Thymus (tissue), 11 donors: ENCODE measurements at regions not wholly inside any gene's neighbourhood (a gene's known extent, or its start where the extent isn't known, plus 50 kb on each side); places are given as distances from the start of the nearest gene placed in this dataset.

Experiments used
- DNase-seq, 9 donors: peaks; one replicate each; pipeline ENCODE4 v3.0.0-alpha.2; 2013; ENCODE audit warnings: low spot score in 9 of 9, low read depth in 6 of 9, missing footprints in 1 of 9
- H3K27ac ChIP-seq, 2 donors: one replicate each; pipeline ENCODE4 v1.5.1; 2013; ENCODE audit warnings: control low read depth in 1 of 2, low read depth in 1 of 2, low read length in 1 of 2, mild to moderate bottlenecking in 1 of 2, moderate library complexity in 1 of 2
- H3K27me3 ChIP-seq, 2 donors: one replicate each; pipeline ENCODE4 v1.5.1; 2013; ENCODE audit warnings: low read length in 1 of 2; ENCODE audit not compliant: control insufficient read depth in 2 of 2, insufficient read depth in 1 of 2
- H3K36me3 ChIP-seq, 2 donors: one replicate each; pipeline ENCODE4 v1.5.1; 2013; ENCODE audit warnings: low read length in 1 of 2, mild to moderate bottlenecking in 1 of 2, moderate library complexity in 1 of 2; ENCODE audit not compliant: control insufficient read depth in 2 of 2, insufficient read depth in 2 of 2
- H3K4me1 ChIP-seq, 2 donors: one replicate each; pipeline ENCODE4 v1.5.1; 2013; ENCODE audit warnings: low read length in 2 of 2; ENCODE audit not compliant: control insufficient read depth in 2 of 2, insufficient read depth in 2 of 2
- H3K4me3 ChIP-seq, 2 donors: one replicate each; pipeline ENCODE4 v1.5.1; 2013; ENCODE audit warnings: low read length in 2 of 2, control low read depth in 1 of 2, mild to moderate bottlenecking in 1 of 2
- H3K9me3 ChIP-seq, 2 donors: one replicate each; pipeline ENCODE4 v1.5.1; 2013; ENCODE audit warnings: low read length in 1 of 2, mild to moderate bottlenecking in 1 of 2; ENCODE audit not compliant: control insufficient read depth in 2 of 2, insufficient read depth in 1 of 2
- WGBS: extraction: QIAGEN DNeasy Blood & Tissue Kit; methylation state at CpG from one replicate; pipeline ENCODE4 v1.1.7; 2013; 5-methylcytosine and 5-hydroxymethylcytosine counted together
- donor health status: healthy.

DNA sequence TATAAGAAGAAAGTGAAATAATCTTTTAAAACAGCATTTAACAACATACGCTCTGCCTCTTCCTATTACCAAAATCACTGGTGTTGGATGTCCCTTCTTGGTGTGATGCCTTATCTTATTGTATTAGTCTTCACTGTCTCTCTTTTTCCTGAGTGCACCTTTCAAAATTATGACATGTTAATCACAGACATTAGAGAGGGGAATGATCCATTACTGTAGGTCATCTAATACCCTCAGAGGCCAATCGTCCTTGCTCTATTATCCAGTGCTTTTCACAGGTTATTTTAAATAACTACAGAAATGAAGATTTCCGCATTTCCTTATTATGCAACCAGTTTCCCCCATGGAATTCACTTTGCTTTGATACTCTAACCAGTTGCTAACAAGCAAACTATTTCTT, 1292.7 kb downstream of the MAT2B start:
- 95% methylated on average over 3 of the region's 3 CpGs for WGBS
- Histone ChIP-seq H3K9me3 (peaks cover 1 to 13% of the 10 kb centered on the region in 2 donors), H3K4me3 (no peak overlapping the region), H3K27ac (no peak overlapping the region), H3K4me1 (no peaks in the 10 kb centered on the region), H3K27me3 (no peaks in the 10 kb centered on the region), H3K36me3 (no peaks in the 10 kb centered on the region)
- DNase-seq = no peak

DNA sequence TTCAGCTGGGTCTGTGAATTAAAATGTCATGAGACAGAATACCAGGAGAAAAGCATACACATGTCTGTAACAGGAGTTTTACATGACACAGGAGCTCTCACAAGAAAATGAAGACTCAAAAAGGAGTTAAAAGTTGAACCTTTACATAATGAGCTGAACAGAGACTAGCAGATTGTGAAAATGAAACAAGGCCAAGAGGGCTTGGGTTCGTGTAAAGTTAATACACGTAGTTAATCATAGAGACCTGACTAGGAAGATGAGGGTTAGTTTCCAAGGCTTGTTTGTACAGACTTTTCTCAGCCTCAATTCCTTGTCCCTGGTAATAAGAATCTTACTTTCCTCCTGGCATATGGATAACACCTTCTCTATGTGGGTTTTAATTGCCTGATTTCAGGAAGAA, 1294.0 kb downstream of the MAT2B start:
- H3K4me3 ChIP-seq = no peak overlapping the region
- no peaks in the 10 kb centered on the region for H3K36me3 ChIP-seq
- DNase-seq = no peak
- peaks cover 1 to 13% of the 10 kb centered on the region in 2 donors for H3K9me3 ChIP-seq
- no peaks in the 10 kb centered on the region for H3K27me3 ChIP-seq
- WGBS = 89% methylated on average over 2 of the region's 2 CpGs
- H3K4me1 ChIP-seq = no peaks in the 10 kb centered on the region
- H3K27ac ChIP-seq = no peak overlapping the region

DNA sequence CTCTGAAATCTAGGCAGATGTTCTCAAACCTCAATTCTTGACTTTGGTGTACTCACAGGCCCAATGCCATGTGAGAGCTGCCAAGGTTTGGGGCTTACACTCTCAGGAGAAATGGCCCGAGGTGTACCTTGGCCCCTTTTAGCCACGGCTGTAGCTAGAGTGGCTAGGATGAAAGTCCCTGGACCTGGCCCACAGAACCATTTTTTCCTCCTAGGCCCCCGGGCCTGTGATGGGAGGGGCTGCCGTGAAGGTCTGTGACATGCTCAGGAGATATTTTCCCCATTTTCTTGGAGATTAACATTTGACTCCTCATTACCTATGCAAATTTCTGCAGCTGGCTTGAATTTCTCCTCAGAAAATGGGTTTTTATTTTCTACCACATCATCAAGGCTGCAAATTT, 1296.5 kb downstream of the MAT2B start:
- Histone ChIP-seq H3K9me3 (peaks cover 1 to 13% of the 10 kb centered on the region in 2 donors), H3K36me3 (no peaks in the 10 kb centered on the region), H3K4me3 (no peak overlapping the region), H3K27ac (no peak overlapping the region), H3K27me3 (no peaks in the 10 kb centered on the region), H3K4me1 (no peaks in the 10 kb centered on the region)
- no peak for DNase-seq
- 91% methylated on average over 4 of the region's 4 CpGs for WGBS

DNA sequence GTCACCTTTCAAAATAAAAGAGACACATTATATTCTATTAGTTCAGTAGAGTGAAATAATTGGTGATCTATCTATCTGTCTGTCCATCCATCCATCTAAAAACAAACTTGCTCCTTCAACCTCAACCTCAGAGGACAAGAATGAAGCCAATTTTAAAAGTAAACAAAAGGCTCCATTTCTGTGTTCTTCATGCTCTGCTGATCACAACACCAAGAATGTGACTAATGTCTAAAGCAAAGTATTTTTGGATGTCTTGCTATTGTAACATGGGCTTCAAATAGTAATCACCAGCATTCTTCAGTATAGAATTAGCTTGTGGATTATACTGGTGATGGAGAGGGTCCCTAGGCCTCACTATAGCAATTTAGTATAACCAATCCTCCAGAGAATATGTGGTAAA, 1304.4 kb downstream of the MAT2B start:
- Histone ChIP-seq H3K27me3 (no peaks in the 10 kb centered on the region), H3K4me3 (no peak overlapping the region), H3K36me3 (no peaks in the 10 kb centered on the region), H3K9me3 (no peaks in the 10 kb centered on the region), H3K27ac (no peak overlapping the region), H3K4me1 (no peaks in the 10 kb centered on the region)
- DNase-seq = no peak

DNA sequence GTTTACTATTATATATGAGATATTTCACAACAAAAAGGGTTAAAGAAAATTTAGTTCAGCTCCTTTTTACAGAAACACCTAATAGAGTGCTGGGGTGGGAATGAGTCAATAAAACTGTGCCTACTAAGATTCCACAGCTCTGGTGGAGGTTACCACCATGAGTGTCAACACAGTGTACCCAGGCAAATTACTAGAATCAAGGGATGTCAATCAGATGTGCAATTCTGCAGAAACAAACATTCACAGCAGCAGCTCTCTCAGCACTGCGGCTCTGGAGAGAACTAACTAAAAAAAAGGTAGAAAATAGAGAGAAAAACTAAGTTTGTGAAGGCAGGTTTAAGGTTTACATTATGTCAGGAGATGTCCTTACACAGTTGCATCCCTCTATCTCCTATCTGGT, 1313.0 kb downstream of the MAT2B start:
- Histone ChIP-seq H3K27me3 (no peaks in the 10 kb centered on the region), H3K27ac (no peak overlapping the region), H3K9me3 (no peaks in the 10 kb centered on the region), H3K36me3 (no peaks in the 10 kb centered on the region), H3K4me1 (no peaks in the 10 kb centered on the region), H3K4me3 (no peak overlapping the region)
- 86% methylated on average over 1 of the region's 1 CpG for WGBS
- no peak for DNase-seq

DNA sequence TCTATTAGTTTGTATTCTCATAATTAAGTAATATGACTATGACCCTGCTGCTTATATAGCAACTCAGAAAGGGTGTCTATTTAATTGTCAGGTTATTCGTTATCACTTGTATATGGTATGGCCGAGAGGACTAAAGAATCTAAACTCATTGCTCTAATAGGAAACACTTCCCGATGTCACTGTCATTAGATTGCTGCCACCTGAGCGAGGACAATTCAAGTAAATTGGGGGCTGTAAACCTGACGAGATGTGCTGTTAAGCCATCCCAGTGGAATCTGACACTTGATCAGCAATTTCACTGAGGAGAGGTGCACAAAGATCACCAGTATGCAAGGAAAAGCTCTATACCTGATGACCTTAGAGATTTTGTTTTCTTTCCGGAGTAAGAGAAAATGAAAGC, 1319.3 kb downstream of the MAT2B start:
- no peak for DNase-seq
- Histone ChIP-seq H3K4me3 (no peak overlapping the region), H3K4me1 (no peaks in the 10 kb centered on the region), H3K36me3 (no peaks in the 10 kb centered on the region), H3K27me3 (no peaks in the 10 kb centered on the region), H3K9me3 (no peaks in the 10 kb centered on the region), H3K27ac (no peak overlapping the region)
- 88% methylated on average over 6 of the region's 6 CpGs for WGBS

DNA sequence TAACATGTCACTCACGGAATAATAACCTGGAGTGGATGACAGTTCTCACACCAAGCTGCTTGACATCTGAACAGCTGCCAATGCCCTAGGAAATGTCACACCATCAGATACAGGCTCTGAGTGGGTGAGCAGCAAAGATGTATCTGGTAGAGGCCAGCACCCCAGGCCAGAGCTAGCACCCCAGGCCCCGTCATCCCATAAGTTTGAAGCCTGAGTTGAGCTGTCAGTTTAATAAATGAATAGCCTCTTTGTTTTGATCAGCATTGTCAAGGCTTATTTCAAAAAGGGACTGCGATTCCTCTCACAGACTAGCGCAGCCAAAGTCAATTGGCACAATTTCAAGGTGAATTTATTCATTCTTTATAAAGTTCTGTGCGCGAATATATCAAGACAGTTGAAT, 1327.1 kb downstream of the MAT2B start:
- no peak overlapping the region for H3K27ac ChIP-seq
- 94% methylated on average over 6 of the region's 6 CpGs for WGBS
- no peak for DNase-seq
- no peaks in the 10 kb centered on the region for H3K36me3 ChIP-seq
- H3K4me3 ChIP-seq = no peak overlapping the region
- no peaks in the 10 kb centered on the region for H3K27me3 ChIP-seq
- H3K9me3 ChIP-seq = no peaks in the 10 kb centered on the region
- no peaks in the 10 kb centered on the region for H3K4me1 ChIP-seq

DNA sequence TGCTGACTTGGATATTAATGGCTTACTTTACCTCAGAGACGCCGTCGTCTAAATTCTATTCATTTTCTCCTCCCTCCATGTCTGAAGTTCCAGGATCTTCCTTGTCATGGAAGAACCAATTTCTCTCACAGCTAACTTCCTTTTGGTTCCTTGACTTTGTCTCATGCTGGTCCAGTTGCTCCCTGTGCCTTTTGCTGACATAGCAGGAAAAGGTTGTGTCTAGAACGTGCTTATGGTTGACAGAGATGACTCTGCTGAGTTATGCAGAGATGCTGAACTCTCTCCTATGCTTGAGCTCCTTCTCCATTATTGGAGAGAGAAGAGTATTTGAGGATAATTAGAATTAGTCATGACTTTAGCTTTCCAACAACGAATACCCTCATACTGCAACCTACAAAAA, 1338.9 kb downstream of the MAT2B start:
- no peak for DNase-seq
- Histone ChIP-seq H3K27ac (no peak overlapping the region), H3K27me3 (no peaks in the 10 kb centered on the region), H3K4me1 (no peaks in the 10 kb centered on the region), H3K9me3 (no peaks in the 10 kb centered on the region), H3K36me3 (no peaks in the 10 kb centered on the region), H3K4me3 (no peak overlapping the region)
- 93% methylated on average over 5 of the region's 5 CpGs for WGBS

DNA sequence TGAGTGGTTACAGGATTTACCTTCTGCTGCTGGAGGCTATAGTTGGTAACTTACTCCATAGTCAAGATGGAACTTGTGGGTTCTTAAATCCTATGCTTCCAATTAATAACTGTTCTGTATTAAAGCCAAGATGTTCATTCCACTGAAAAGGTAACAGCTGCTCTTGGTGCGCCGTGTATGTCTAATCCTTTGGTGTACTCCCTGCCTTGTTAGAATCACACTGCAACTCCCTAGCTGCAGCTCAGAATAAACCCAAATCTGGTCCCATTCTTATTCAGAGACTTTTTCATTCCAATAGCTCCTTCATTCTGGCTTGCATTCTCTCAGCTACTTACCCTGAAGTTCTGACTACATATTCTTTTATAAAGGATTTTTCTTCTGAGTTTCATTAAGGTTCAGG, 1355.5 kb downstream of the MAT2B start:
- DNase-seq = no peak
- no peaks in the 10 kb centered on the region for H3K36me3 ChIP-seq
- H3K27me3 ChIP-seq = no peaks in the 10 kb centered on the region
- H3K27ac ChIP-seq = no peak overlapping the region
- H3K4me3 ChIP-seq = no peak overlapping the region
- no peaks in the 10 kb centered on the region for H3K9me3 ChIP-seq
- WGBS = 98% methylated on average over 2 of the region's 2 CpGs
- H3K4me1 ChIP-seq = no peaks in the 10 kb centered on the region

DNA sequence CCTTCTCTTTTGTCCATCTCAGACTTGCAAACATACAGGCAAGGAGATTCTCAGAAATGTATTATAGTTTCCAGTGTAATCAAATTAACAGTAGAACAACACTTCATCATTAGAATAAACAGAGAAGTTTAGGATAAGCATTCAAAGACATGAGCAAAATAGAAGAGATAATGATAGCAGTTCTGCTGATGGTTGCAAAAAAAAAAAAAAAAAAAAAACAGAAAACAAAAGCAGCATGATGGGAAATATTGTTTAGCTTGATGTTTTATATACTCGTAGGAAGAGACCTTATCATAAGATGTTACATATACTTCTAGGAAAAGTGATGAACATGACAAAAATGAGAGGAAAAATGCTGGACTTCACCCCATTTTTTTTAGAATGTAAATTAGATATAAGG, 1356.2 kb downstream of the MAT2B start:
- no peaks in the 10 kb centered on the region for H3K9me3 ChIP-seq
- H3K27me3 ChIP-seq = no peaks in the 10 kb centered on the region
- H3K4me3 ChIP-seq = no peak overlapping the region
- no peaks in the 10 kb centered on the region for H3K36me3 ChIP-seq
- no peak for DNase-seq
- 92% methylated on average over 1 of the region's 1 CpG for WGBS
- H3K4me1 ChIP-seq = no peaks in the 10 kb centered on the region
- H3K27ac ChIP-seq = no peak overlapping the region
